Endothelial cell (in vitro differentiated cells): ENCODE measurements at regions not wholly inside any gene's neighbourhood (a gene's known extent, or its start where the extent isn't known, plus 50 kb on each side); places are given as distances from the start of the nearest gene placed in this dataset.

Experiments
- DNase-seq: peaks from one replicate; pipeline ENCODE4 v3.0.0; 2021; ENCODE audit warnings: low spot score
- H3K27ac Mint-ChIP-seq: one replicate; pipeline ENCODE4 v1.8.0; 2021; ENCODE audit warnings: mixed read lengths, inconsistent platforms; ENCODE audit not compliant: unreplicated experiment
- H3K27me3 Mint-ChIP-seq: one replicate; pipeline ENCODE4 v1.8.0; 2021; ENCODE audit warnings: mild to moderate bottlenecking, moderate library complexity, mixed read lengths, inconsistent platforms; ENCODE audit not compliant: unreplicated experiment
- H3K36me3 Mint-ChIP-seq: one replicate; pipeline ENCODE4 v1.8.0; 2021; ENCODE audit warnings: mild to moderate bottlenecking, low read depth, mixed read lengths, inconsistent platforms; ENCODE audit not compliant: unreplicated experiment
- H3K4me1 Mint-ChIP-seq: one replicate; pipeline ENCODE4 v1.8.0; 2021; ENCODE audit warnings: mild to moderate bottlenecking, mixed read lengths, inconsistent platforms; ENCODE audit not compliant: unreplicated experiment
- H3K4me3 Mint-ChIP-seq: one replicate; pipeline ENCODE4 v1.8.0; 2021; ENCODE audit warnings: mild to moderate bottlenecking, mixed read lengths, inconsistent platforms; ENCODE audit not compliant: unreplicated experiment
- H3K9me3 Mint-ChIP-seq: one replicate; pipeline ENCODE4 v1.8.0; 2021; ENCODE audit warnings: mixed read lengths, inconsistent platforms; ENCODE audit not compliant: unreplicated experiment
- TF ChIP-seq, protein P1 (sequence below): fragments of 200-600 bp; sonication (generic); IDR thresholded peaks from one replicate; pipeline ENCODE4 v1.5.0; 2021; ENCODE audit warnings: antibody characterized with exemption; ENCODE audit not compliant: unreplicated experiment

DNA sequence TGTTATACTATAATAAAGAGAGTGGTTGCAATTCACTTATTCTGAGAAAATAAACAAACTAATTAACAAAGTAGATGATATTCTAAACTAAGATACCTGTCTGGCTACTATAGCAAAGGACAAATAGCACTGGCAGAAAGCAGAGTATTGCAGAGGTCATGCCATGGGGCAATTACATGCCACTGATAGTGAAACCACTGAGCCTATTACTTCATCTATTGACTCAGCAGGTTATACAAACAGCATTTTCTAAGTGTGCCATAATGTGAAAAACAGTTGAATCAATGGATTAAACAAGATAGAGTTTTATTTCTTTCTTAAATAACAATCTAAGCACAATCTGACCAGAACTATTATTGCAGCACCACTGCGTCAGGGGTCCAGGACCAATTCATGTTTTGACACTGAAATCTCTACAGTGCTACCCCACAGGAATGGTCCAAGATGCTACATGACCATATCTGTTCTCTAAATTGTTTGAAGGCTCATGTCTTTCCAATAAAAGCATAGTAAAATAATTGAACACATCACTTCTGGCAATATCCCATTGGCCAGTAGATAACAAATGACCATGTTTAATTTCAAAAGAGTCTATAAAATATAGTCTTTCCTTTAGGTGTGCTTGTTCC, 389.5 kb upstream of the GRID2 start:
- DNase-seq: no peak
- TF ChIP-seq, protein P1, sequence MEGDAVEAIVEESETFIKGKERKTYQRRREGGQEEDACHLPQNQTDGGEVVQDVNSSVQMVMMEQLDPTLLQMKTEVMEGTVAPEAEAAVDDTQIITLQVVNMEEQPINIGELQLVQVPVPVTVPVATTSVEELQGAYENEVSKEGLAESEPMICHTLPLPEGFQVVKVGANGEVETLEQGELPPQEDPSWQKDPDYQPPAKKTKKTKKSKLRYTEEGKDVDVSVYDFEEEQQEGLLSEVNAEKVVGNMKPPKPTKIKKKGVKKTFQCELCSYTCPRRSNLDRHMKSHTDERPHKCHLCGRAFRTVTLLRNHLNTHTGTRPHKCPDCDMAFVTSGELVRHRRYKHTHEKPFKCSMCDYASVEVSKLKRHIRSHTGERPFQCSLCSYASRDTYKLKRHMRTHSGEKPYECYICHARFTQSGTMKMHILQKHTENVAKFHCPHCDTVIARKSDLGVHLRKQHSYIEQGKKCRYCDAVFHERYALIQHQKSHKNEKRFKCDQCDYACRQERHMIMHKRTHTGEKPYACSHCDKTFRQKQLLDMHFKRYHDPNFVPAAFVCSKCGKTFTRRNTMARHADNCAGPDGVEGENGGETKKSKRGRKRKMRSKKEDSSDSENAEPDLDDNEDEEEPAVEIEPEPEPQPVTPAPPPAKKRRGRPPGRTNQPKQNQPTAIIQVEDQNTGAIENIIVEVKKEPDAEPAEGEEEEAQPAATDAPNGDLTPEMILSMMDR: no peak
- Mint-ChIP-seq H3K4me3 (no peak overlapping the region), H3K9me3 (no peaks in the 10 kb centered on the region), H3K36me3 (no peaks in the 10 kb centered on the region), H3K4me1 (no peaks in the 10 kb centered on the region), H3K27ac (no peak overlapping the region), H3K27me3 (no peaks in the 10 kb centered on the region)

DNA sequence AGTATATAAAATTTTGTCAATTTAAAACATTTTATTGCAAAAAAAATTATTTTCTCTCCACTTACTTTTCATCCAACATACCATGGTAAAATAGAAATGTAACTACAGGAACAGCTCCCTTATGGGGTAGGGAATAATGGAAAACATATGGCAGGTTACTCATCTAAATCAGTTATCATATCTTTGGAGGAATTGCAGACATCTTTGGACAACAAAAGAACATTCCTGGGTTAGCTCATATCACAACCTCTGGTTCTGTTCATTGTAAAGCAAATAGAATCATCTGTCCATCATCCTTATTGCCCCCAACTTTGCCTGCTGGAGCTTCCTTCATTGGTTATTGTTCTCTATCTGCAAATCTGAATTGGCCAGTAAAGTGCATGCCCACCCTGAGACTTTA, 387.5 kb upstream of the GRID2 start:
- H3K9me3 Mint-ChIP-seq: no peaks in the 10 kb centered on the region

DNA sequence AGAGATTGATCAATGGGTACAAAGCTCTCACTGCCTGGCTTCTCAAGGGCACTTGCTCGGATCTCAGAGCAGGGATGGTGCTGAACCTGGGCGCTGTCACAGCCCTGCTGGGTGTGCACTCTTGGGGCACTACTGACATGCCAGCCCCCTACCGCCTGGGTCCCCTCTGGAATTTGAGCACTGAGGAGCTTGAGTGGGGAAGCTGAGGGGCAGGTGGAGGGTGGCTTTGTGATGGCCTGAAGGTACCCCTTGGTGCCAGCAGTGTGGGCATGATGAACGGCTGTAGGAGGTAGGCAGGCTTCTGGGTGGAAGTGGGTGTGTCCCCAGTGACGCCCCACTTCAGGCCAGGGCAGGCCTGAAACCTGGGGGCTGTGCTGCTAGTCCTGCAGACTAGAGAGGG, 379.1 kb upstream of the GRID2 start:
- Mint-ChIP-seq H3K27ac (no peak overlapping the region), H3K9me3 (no peaks in the 10 kb centered on the region), H3K36me3 (no peaks in the 10 kb centered on the region), H3K27me3 (no peaks in the 10 kb centered on the region), H3K4me1 (no peaks in the 10 kb centered on the region), H3K4me3 (no peak overlapping the region)
- TF ChIP-seq, protein P1: no peak
- DNase-seq: no peak

More for the DNA sequence above, 387.5 kb upstream of the GRID2 start:
- Mint-ChIP-seq H3K27me3 (no peaks in the 10 kb centered on the region), H3K27ac (no peak overlapping the region), H3K36me3 (no peaks in the 10 kb centered on the region), H3K4me1 (no peaks in the 10 kb centered on the region), H3K4me3 (no peak overlapping the region)
- DNase-seq: no peak
- TF ChIP-seq, protein P1: no peak

DNA sequence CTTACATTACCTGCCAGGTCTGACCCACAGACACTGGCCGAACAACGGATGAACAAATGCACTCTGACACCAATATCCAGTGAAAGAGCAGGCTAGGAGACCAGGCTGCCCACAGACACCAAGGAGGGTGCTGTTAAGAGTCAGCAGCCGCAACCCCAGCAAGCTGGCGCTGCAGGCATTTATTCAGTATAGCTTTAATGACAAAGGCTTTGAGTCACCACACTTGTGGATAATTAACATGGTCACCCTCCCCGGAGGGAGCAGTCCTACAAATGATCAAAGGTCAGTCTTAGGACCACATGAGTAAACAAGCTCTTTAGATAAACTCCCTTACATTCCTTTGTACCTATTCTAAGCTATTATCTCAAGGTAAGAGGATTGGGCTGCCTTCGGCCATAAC, 368.5 kb upstream of the GRID2 start:
- Mint-ChIP-seq H3K27ac (no peak overlapping the region), H3K27me3 (no peaks in the 10 kb centered on the region), H3K36me3 (no peaks in the 10 kb centered on the region), H3K9me3 (no peaks in the 10 kb centered on the region), H3K4me1 (no peaks in the 10 kb centered on the region), H3K4me3 (no peak overlapping the region)
- no peak for DNase-seq
- TF ChIP-seq, protein P1: no peak

DNA sequence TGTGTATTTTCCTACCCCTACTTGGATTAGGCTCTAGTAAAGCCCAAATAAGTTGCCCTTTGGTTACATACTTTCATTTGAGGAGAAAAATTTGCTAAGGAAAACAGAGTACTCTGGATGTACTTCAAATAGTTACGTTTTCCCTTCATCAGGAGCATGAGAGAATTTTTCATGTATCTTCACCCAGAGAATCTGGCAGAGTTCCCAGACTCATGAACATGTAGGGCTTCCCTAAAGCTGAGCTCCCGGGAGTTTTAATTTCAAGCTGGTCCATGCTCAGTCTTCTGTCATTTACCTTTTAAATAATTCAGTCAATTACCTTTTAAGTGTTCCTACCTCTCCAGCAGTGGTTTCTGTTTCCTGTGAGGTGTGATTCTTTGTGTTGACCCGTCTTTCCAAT, 367.5 kb upstream of the GRID2 start:
- TF ChIP-seq, protein P1: no peak
- DNase-seq: no peak
- Mint-ChIP-seq H3K27ac (no peak overlapping the region), H3K9me3 (no peaks in the 10 kb centered on the region), H3K27me3 (no peaks in the 10 kb centered on the region), H3K4me1 (no peaks in the 10 kb centered on the region), H3K36me3 (no peaks in the 10 kb centered on the region), H3K4me3 (no peak overlapping the region)
